ENCODE measurements at regions not wholly inside any gene's neighbourhood (a gene's known extent, or its start where the extent isn't known, plus 50 kb on each side); places are given as distances from the start of the nearest gene placed in this dataset.
"Not testable (repeated sequence)": the region's sequence is repeated elsewhere in the genome, so short reads cannot be mapped to it uniquely, and the experiment has no call there.

DNA sequence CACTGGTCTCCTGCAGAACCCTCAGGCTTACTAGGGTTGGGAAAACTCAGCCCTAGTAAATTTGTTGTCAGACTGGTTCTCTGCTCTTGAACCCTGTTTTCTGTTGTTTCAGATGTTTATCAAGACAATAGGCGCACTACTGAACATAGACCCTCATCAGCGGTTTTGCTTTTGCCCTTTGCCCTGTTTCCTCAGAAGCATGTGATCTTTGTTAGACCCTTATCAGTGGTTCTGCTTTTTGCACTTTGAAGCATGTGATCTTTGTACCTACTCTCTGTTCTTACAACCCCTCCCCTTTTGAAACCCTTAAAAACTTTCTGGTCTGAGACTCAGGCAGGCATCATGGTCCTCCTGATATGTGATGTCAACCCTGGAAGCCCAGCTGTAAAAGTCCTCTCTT lies 842.2 kb upstream of the AMELY start:
- DNase-seq (ENCODE audit: low spot score): no peak
- in situ Hi-C loops (cut with HindIII; ENCODE audit: low sequenced_read_pairs): no loop called here

DNA sequence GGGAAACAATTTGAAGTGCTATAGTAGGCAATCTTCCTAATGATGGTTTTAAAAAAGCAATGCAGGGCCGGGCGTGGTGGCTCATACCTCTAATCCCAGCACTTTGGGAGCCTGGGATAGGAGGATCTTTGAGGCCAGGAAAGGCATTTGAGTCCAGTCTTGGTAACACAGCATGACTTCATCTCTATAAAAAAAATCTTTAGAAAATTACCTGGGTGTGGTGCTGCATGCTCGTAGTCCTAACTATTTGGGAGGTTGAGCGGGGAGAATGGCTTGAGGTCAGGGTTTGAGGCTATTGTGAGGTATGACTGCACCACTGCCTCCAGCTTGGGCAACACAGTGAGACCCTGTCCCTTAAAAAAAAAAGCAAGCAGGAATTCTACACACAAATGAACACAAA lies 835.2 kb upstream of the AMELY start:
- in situ Hi-C loops (cut with HindIII; ENCODE audit: low sequenced_read_pairs): no loop called here
- DNase-seq (ENCODE audit: low spot score): no peak

DNA sequence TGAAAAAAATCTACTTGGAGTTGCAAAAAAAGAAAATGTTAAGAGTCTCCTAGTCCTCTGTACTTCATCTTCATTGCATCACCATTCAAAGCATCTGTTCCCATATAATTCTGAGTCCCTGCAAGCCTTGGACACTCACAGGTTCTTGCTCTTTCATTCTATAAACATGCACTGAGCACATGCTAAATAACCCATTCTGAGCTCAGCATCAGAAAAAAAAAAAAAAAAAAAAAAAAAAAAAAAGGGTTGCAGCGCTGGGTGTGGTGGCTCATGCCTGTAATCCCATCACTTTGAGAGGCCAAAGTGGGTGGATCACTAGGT lies 834.0 kb upstream of the AMELY start:
- in situ Hi-C loops (cut with HindIII; ENCODE audit: low sequenced_read_pairs): no loop called here
- DNase-seq (ENCODE audit: low spot score): no peak

DNA sequence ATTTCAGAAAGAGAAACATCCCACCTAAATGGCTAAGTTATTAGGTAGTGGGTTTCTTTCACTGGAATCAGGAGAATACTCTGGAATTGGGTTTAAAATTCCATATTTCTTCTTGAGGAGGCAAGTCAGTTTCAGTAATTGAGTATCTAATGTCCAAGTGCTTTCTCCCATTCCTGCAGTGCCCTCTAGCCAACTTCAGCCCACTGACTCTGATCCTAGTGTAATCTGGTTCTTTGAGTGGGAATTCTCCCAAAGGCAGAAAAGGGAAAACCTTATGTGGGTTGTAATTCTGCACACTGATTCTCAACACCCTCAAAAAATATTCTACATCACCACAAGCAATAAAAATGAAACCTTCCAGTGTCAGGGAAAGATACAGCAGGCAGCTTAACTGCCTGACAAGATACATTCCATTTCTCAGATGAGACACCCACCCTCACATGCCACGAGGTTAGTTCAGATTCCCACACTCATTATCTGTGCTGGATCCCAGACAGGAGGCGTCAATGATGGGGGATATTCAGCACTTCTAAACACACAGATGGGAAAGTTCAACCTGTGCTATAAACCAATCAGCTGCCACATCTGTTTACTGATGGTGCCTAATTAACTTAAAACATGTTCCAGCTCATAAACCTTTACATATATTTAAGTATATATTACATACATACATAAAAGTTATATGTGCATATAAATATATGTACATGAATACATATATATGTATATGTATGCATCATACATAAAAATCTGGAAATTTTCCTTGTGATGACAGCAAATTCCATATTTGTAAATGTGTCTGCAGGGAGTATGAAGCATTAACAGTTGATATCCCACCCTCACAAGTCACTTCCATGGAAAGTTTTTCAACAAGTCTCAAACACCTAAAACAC lies 833.4 kb upstream of the AMELY start:
- DNase-seq (ENCODE audit: low spot score): no peak
- in situ Hi-C loops (cut with HindIII; ENCODE audit: low sequenced_read_pairs): no loop called here

DNA sequence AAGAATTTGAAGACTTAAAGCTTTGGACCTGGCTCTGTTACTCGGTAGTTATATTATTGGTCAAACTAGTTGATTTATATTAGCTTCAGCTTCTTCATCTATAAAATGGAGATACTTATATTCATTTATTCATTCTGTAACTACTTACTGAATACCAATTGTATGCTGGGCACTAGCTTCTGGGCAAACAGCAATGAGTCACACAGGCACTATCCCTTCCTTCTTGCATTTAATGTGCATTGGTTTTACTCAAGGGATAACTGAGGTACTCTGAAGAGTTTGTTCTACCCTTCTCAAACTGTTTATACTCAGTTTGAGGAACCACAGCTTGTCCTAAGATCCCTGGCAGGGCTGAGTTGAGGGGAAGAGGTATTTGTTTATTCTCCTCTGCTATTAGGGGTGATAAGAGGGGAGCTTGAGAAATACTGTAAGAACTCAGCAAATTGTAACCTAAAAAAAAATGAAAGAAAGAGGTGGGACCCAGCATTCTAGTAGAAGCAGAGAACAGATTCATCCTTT lies 825.4 kb upstream of the AMELY start:
- in situ Hi-C loops (cut with HindIII; ENCODE audit: low sequenced_read_pairs): no loop called here

DNA sequence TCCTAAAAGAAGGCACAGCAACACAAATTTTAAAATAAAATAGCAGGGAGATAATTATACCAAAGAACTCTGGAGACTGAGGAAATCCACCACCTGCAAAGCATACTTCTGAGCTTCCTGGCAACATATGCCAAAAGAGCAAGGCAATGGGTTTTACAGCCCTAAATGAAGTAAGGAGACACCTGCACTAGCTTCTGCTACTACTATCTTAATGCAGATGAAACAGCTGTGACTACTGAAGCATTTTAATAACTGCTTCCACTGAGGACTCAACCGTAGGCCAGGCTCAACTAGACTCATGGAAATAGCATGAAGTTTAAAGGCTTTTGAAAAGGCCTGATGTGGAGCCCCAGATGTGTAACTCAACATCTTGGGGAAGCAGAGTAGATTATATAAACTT lies 820.1 kb upstream of the AMELY start:
- in situ Hi-C loops (cut with HindIII; ENCODE audit: low sequenced_read_pairs): no loop called here
- no peak for DNase-seq (ENCODE audit: low spot score)

More for the DNA sequence above, 825.4 kb upstream of the AMELY start:
- no peak for DNase-seq (ENCODE audit: low spot score)

DNA sequence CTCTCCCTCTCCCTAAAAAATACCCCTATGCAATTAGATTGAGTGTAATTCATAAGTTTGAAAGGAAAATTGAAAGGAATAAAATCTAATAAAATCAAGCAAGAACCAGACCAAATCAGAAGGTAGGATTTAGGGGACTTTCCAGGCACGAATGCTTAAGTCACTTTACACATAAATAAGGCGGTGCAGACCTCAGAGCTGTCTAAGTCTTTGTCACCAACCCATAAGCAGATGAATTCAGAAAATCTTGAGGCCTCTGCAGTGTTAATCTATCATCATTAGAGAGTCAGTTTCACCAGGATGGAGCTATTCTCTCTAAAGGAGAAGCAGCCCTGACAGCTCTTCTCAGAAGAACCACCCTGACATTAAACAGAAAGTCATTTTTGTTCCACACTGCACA lies 819.1 kb upstream of the AMELY start:
- no peak for DNase-seq (ENCODE audit: low spot score)
- in situ Hi-C loops (cut with HindIII; ENCODE audit: low sequenced_read_pairs): no loop called here

DNA sequence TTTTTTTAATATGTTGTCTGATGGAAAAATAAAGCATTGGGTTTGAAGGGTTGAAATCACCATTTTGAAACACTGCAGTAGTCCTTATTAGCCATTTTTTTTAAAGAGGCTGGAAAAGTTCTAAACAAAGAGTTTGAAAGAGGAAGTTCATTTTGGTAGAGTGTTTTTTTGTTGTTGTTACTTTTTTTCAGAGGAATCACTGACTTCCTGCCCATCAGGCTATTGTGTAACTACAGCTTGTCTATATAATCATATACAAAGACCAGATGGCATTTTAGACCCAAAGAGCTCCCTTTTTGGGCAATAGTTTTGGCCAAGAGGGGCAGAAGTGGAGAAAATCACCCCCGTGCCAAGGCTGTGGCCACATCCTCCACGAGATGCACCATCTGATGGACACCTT lies 818.5 kb upstream of the AMELY start:
- DNase-seq (ENCODE audit: low spot score): no peak
- in situ Hi-C loops (cut with HindIII; ENCODE audit: low sequenced_read_pairs): no loop called here

DNA sequence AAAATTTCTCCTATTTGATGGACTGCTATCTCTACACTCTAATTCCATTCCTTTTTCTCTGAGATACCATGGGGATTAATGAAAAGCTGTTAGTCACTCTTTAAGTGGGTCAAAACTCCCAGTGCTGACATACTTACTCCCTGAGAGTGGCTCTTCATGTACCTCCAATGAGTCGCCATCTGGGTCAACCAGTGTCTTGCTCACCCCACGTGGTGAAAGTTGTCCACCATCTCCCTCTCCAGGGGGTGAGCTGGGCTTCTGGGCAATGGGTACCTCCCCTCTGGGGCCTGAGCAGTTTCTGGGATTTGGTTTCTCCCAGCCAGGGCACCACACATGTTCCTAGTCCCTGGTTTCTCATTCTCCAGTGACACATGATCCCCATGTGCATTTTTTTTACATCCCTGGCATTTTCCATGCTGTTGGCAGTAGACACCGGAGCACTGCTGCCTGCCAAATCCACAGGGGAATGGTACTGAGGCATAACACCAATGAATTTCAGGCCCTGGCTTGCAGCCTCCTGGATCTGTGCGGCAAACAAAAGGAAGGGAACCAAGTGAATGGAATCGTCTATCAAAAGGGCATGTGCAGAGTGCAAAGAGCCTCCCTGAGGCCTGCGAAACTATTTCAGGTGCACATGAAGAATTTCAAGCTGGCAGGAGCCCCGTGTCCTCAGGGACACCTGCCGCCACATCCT lies 817.9 kb upstream of the AMELY start:
- in situ Hi-C loops (cut with HindIII; ENCODE audit: low sequenced_read_pairs): no loop called here
- DNase-seq (ENCODE audit: low spot score): peak; percentile 83

DNA sequence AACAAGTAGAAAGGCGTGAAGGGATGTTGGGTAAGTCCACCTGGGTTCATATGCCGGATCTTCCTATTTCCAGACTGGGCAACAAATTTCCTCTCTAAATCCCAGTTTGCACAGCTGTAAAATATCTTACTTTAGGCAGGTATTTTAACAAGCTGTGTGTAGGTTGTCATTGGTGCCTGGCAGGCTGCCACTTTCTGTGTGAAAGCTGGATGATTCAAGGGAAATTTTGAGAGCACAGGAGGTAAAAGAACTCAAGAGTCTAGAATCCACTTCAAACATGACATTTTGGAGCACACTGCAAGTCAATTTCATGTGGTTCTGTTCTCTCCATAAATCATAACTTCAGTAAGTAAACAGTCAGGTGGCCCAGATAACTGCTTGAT lies 817.4 kb upstream of the AMELY start:
- DNase-seq (ENCODE audit: low spot score): no peak
- in situ Hi-C loops (cut with HindIII; ENCODE audit: low sequenced_read_pairs): no loop called here

DNA sequence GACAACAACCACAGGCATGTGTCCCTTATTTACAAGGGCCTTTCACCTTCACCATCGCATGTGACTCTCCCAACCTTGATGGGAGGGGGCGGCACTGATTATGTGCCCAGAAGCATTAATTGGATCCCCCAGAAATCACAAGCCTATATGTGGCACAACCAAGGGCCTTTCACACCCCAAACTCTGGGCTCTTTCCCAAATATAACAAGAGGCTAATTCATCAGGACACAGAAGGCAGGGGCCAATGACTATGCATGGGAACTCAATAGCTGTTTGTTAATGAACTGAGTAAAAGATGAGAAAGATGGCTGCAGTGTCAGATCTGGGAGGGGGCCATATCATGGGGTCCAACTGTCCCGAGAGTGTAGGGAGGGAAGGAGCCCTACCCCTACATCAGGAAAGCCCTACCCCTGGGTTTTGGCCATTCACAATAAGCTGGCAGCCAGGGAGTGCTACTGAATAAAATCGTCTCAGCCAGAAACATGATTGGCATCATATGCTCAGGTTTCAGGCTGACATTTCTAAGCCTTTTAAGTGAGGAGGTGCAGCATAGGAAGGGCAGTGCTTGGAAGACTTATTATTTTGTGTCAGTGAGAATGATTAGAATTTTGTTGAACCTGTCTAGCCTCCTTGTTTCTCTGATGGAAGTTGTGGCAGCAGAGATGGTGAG lies 814.4 kb upstream of the AMELY start:
- DNase-seq (ENCODE audit: low spot score): peak; percentile 63
- in situ Hi-C loops (cut with HindIII; ENCODE audit: low sequenced_read_pairs): no loop called here

DNA sequence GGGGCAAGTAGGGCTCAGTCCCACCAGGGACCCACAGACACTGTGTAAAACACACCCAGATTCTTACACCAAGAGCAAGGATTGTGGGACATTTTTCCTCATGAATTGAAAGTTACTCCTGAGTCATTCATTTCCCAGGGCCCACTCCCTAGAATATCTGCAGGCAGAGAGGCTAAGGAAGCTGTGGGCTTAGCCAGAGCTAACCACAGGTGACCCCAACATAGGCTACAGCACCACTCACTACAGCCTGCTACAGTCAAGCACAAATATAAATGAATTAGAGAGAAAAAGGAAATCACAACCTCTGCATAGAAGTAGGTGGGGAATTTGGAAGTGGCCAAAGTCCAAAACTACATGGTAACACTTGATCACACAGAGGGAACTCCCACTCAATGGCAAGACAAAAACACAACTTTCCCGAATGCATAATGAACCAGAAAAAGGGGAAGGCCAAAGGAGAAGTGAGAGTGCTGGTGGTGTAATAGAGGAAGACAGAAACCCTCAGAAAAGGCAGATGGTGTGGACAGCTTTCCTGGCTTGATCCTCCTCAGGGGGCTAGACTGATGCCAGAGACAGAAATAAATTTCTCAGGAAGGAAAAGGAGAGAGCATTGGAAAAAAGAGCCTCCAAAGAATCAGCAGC lies 812.6 kb upstream of the AMELY start:
- in situ Hi-C loops (cut with HindIII; ENCODE audit: low sequenced_read_pairs): no loop called here
- peak; percentile 91 for DNase-seq (ENCODE audit: low spot score)

DNA sequence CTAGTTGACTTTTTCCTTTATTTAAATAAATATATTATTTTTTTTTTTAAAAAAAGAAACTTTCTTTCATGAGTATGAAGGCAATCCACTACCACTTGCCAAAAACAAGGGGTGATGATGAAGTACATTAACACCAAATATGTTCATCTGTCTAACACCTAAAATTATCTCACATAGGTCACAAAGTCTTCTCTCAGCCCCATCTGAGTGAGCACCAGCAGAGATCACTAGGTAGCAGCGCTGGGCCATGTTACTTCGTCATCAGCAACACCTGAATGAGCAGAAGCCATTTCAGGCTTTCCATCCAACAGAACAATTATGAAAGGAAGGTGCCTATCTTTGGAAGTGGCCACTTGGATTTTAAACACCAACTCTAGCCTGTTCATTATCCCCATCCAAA lies 811.6 kb upstream of the AMELY start:
- no peak for DNase-seq (ENCODE audit: low spot score)
- in situ Hi-C loops (cut with HindIII; ENCODE audit: low sequenced_read_pairs): no loop called here

DNA sequence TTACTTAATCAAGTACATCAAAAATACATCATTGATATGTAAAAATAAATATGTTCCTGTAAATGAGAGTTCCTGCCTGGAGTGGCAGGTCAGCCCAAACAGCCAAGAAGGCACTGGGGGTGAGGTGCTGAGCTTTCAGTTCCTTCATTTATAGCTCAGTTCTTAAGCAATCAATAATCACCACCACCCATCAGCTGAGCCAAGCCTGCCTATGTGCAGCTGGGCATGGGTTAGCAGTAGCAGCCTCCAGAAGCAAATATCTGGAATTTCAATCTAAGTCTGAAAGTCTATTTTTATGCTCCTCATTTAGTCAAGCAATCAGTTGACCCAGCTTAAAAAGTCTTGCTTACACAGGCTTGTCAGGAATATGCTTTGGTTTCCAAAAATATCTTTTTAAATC lies 811.0 kb upstream of the AMELY start:
- DNase-seq (ENCODE audit: low spot score): no peak
- in situ Hi-C loops (cut with HindIII; ENCODE audit: low sequenced_read_pairs): no loop called here

DNA sequence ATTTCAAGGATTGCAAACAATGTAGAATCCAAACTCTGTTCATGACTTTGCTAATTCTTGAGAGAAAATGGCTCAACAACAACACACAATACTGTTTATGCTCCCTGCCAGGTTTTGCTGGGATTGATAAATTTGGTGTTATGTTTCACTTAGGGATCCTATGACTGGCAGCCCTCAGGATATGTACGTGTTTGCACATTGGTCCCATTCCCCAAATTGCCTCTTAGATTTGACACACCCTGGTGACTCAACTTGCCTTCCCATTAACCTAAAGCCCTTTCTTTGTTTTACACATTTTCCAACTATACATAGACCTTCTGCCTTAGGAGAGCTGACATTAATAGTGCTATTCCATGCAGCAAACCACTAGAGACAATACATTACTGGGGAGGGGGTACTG lies 809.4 kb upstream of the AMELY start:
- in situ Hi-C loops (cut with HindIII; ENCODE audit: low sequenced_read_pairs): no loop called here
- DNase-seq (ENCODE audit: low spot score): no peak

DNA sequence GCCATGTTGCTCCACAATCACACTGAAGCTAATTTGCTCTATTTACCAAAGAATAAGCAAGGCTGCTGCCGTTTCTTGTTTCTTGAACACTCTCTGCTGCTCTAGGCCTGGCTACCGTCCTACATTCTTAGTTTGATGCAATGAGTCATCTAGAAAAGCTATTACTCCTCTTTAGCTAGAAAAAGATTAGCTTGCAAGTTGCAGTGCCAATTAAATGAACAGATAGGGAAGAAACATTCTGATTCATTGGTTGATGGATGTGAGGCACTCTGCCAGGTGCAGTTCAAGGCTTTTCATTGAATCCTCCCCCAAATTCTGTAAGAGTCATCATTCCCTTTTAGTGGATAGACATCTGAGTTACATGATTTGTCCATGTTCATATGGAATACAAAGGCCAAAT lies 807.7 kb upstream of the AMELY start:
- DNase-seq (ENCODE audit: low spot score): no peak
- in situ Hi-C loops (cut with HindIII; ENCODE audit: low sequenced_read_pairs): no loop called here

DNA sequence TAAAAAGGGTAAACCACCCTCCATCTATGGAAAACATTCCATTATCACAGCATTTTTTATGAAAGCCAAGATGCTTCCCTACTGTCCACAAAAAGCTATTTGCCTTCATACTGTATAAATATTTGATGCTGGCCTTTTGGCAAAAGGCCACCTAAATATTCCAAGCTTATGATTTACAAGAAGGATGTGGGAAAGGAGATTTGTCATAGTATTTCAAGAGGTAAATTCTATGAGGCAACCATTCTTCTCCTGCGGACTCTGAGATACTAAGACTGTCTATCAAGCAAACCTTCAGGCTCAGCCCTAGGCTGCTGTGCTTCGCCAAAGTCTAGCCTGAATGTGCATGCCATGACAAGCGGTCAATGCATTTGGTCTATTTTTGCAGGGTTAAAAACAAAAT lies 807.1 kb upstream of the AMELY start:
- no peak for DNase-seq (ENCODE audit: low spot score)
- in situ Hi-C loops (cut with HindIII; ENCODE audit: low sequenced_read_pairs): no loop called here

DNA sequence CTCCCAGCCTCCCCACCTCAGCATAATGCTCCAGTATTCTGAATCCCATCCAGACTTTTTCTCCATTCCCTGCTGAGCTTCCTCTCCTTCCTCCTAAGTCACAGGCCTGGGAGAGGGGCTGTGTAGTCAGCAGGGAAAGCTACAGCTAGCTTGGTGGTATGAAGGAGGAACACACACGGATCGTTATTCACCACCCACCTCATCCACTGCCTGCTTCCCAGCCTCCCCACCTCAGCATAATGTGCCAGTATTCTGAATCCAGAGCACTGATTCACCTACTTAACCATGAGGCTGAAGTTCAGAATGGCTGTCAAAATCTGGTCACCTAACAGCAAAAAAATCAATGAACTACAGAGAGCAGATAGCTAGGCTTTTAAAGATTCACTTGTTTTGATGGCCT lies 806.6 kb upstream of the AMELY start:
- in situ Hi-C loops (cut with HindIII; ENCODE audit: low sequenced_read_pairs): no loop called here

DNA sequence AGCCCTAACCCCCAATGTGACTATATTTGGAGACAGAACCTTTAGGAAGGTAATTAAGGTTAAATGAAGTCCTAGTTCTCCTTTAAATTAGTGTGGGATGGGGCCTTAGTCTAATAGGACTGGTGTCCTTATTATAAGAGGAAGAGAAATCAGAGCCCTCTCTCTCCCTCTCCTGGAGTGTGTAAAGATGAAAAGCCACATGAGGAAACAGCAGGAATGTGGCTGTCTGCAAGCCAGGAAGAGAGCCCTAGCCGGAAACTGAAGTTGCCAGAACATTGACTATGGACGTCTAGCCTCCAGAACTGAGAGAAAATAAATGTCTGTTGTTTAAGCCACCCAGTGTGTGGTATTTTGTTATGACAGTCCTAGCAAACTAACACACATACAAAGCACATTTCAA lies 802.9 kb upstream of the AMELY start:
- in situ Hi-C loops (cut with HindIII; ENCODE audit: low sequenced_read_pairs): no loop called here
- DNase-seq (ENCODE audit: low spot score): no peak

More for the DNA sequence above, 806.6 kb upstream of the AMELY start:
- DNase-seq (ENCODE audit: low spot score): no peak

DNA sequence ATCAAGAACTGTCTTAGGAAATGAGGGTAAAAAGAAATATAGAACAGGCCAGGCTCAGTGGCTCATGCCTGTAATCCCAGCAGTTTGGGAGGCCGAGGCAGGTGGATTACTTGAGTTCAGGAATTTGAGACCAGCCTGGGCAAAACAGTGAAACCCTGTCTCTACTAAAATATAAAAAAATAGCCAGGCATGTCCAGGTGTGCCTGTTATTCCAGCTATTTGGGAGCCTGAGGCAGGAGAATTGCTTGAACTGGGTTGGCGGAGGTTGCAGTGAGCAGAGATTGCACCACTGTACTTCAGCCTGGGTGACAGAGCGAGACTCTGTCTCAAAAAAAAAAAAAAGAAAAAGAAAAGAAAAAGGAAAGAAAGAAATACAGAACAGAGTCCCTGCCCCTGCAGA lies 802.2 kb upstream of the AMELY start:
- DNase-seq (ENCODE audit: low spot score); in situ Hi-C loops (cut with HindIII; ENCODE audit: low sequenced_read_pairs): not testable (repeated sequence)

Measured in G401 (cell line).